SK-N-SH treated with all-trans-retinoic acid at 6 μM for 48 hours (cell line): ENCODE measurements at regions not wholly inside any gene's neighbourhood (a gene's known extent, or its start where the extent isn't known, plus 50 kb on each side); places are given as distances from the start of the nearest gene placed in this dataset.

ENCODE experiments used
- ATAC-seq: fragments of 200-7000 bp; cut with Tn5 transposase; 3 replicates; pipeline ENCODE4 v1.9.1; 2020; ENCODE audit warnings: mild to moderate bottlenecking, moderate library complexity
- ARNTL ChIP-seq: fragments of 450-650 bp; formaldehyde crosslinking; IDR thresholded peaks from 2 replicates; pipeline ENCODE4 v1.5.0; 2020; ENCODE audit warnings: low read depth, mild to moderate bottlenecking, moderate library complexity, borderline replicate concordance
- BACH2 ChIP-seq: fragments of 250-450 bp; sonication (Bioruptor Pico); IDR thresholded peaks from 2 replicates; pipeline ENCODE4 v1.9.0; 2021; ENCODE audit warnings: mild to moderate bottlenecking, borderline replicate concordance
- CREB5 ChIP-seq: fragments of 250-450 bp; sonication (Bioruptor Pico); IDR thresholded peaks from 2 replicates; pipeline ENCODE4 v1.5.1; 2020; ENCODE audit warnings: low read depth, mild to moderate bottlenecking, moderate library complexity
- ESRRG ChIP-seq: fragments of 250-450 bp; sonication (Bioruptor Pico); IDR thresholded peaks from 2 replicates; pipeline ENCODE4 v1.6.1; 2021; ENCODE audit warnings: mild to moderate bottlenecking
- GLIS3 ChIP-seq: fragments of 250-450 bp; sonication (Bioruptor Pico); IDR thresholded peaks from 2 replicates; pipeline ENCODE4 v1.5.0; 2020; ENCODE audit warnings: mild to moderate bottlenecking, moderate library complexity
- ISL1 ChIP-seq: fragments of 250-450 bp; sonication (Bioruptor Pico); IDR thresholded peaks from 2 replicates; pipeline ENCODE4 v2.1.2; 2022; ENCODE audit warnings: mild to moderate bottlenecking, moderate library complexity
- OSR1 ChIP-seq: fragments of 250-450 bp; sonication (Bioruptor Pico); IDR thresholded peaks from 2 replicates; pipeline ENCODE4 v1.8.0; 2022; ENCODE audit warnings: moderate library complexity, mild to moderate bottlenecking, inconsistent platforms
- PPARA ChIP-seq: fragments of 250-450 bp; sonication (Bioruptor Pico); IDR thresholded peaks from 2 replicates; pipeline ENCODE4 v1.5.0; 2020; ENCODE audit warnings: mild to moderate bottlenecking, borderline replicate concordance
- RARB ChIP-seq: fragments of 250-450 bp; sonication (Bioruptor Pico); IDR thresholded peaks from 2 replicates; pipeline ENCODE4 v1.8.0; 2021; ENCODE audit warnings: mild to moderate bottlenecking, moderate library complexity
- SNAI2 ChIP-seq: fragments of 250-450 bp; sonication (Bioruptor Pico); IDR thresholded peaks from 2 replicates; pipeline ENCODE4 v1.5.0; 2020; ENCODE audit warnings: mild to moderate bottlenecking, moderate library complexity
- TCF4 ChIP-seq: fragments of 250-450 bp; sonication (Bioruptor Pico); IDR thresholded peaks from 2 replicates; pipeline ENCODE4 v1.8.0; 2021; ENCODE audit warnings: mild to moderate bottlenecking, moderate library complexity, borderline replicate concordance
- TOX ChIP-seq: fragments of 250-450 bp; sonication (Bioruptor Pico); IDR thresholded peaks from 2 replicates; pipeline ENCODE4 v1.8.0; 2021; ENCODE audit warnings: mild to moderate bottlenecking, moderate library complexity, borderline replicate concordance
- TSHZ2 ChIP-seq: fragments of 250-450 bp; sonication (Bioruptor Pico); IDR thresholded peaks from 2 replicates; pipeline ENCODE4 v1.5.0; 2020; ENCODE audit warnings: mild to moderate bottlenecking, moderate library complexity
- ZC3H10 ChIP-seq: fragments of 250-450 bp; sonication (Bioruptor Pico); IDR thresholded peaks from 2 replicates; pipeline ENCODE4 v1.5.1; 2021; ENCODE audit warnings: mild to moderate bottlenecking, moderate library complexity
- ZFP3 ChIP-seq: fragments of 250-450 bp; sonication (Bioruptor Pico); IDR thresholded peaks from 2 replicates; pipeline ENCODE4 v1.5.0; 2020; ENCODE audit warnings: mild to moderate bottlenecking, moderate library complexity
- ZFP30 ChIP-seq: fragments of 450-650 bp; formaldehyde crosslinking; IDR thresholded peaks from 2 replicates; pipeline ENCODE4 v1.5.0; 2022; ENCODE audit warnings: mild to moderate bottlenecking, moderate library complexity
- ZNF565 ChIP-seq: fragments of 450-650 bp; formaldehyde crosslinking; conservative IDR thresholded peaks from 2 replicates; pipeline ENCODE4 v1.5.0; 2020; ENCODE audit warnings: low read depth, mild to moderate bottlenecking, moderate library complexity
- ZNF70 ChIP-seq: fragments of 450-650 bp; formaldehyde crosslinking; IDR thresholded peaks from 2 replicates; pipeline ENCODE4 v1.5.0; 2020; ENCODE audit warnings: mild to moderate bottlenecking, moderate library complexity
- ZNF8 ChIP-seq: fragments of 450-650 bp; formaldehyde crosslinking; IDR thresholded peaks from 2 replicates; pipeline ENCODE4 v1.5.0; 2020; ENCODE audit warnings: mild to moderate bottlenecking, moderate library complexity
- TF ChIP-seq, protein P1 (sequence below): fragments of 250-450 bp; sonication (Bioruptor Pico); IDR thresholded peaks from 2 replicates; pipeline ENCODE4 v1.8.0; 2020; ENCODE audit warnings: mild to moderate bottlenecking, moderate library complexity, borderline replicate concordance
- TF ChIP-seq, protein P2 (sequence below): fragments of 250-450 bp; sonication (Bioruptor Pico); IDR thresholded peaks from 2 replicates; pipeline ENCODE4 v1.8.0; 2021; ENCODE audit warnings: low read depth, mild to moderate bottlenecking, moderate library complexity, borderline replicate concordance
- TF ChIP-seq, protein P3 (sequence below): fragments of 250-450 bp; sonication (Bioruptor Pico); IDR thresholded peaks from 2 replicates; pipeline ENCODE4 v1.5.1; 2021; ENCODE audit warnings: mild to moderate bottlenecking, moderate library complexity

- TF ChIP-seq RARB (no peak), ZNF8 (CRISPR knock-in tag) (no peak), PPARA (no peak), ARNTL (CRISPR knock-in tag) (no peak), GLIS3 (no peak), ZNF565 (CRISPR knock-in tag) (no peak), SNAI2 (CRISPR knock-in tag) (no peak), CREB5 (CRISPR knock-in tag) (no peak), ESRRG (CRISPR knock-in tag) (no peak), OSR1 (CRISPR knock-in tag) (no peak), BACH2 (CRISPR knock-in tag) (no peak), ISL1 (no peak), TOX (CRISPR knock-in tag) (no peak), ZNF70 (CRISPR knock-in tag) (no peak), TCF4 (CRISPR knock-in tag) (no peak), ZFP30 (CRISPR knock-in tag) (no peak)
- TF ChIP-seq, protein P1, sequence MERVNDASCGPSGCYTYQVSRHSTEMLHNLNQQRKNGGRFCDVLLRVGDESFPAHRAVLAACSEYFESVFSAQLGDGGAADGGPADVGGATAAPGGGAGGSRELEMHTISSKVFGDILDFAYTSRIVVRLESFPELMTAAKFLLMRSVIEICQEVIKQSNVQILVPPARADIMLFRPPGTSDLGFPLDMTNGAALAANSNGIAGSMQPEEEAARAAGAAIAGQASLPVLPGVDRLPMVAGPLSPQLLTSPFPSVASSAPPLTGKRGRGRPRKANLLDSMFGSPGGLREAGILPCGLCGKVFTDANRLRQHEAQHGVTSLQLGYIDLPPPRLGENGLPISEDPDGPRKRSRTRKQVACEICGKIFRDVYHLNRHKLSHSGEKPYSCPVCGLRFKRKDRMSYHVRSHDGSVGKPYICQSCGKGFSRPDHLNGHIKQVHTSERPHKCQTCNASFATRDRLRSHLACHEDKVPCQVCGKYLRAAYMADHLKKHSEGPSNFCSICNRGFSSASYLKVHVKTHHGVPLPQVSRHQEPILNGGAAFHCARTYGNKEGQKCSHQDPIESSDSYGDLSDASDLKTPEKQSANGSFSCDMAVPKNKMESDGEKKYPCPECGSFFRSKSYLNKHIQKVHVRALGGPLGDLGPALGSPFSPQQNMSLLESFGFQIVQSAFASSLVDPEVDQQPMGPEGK (CRISPR knock-in tag) = no peak
- TF ChIP-seq, protein P2, sequence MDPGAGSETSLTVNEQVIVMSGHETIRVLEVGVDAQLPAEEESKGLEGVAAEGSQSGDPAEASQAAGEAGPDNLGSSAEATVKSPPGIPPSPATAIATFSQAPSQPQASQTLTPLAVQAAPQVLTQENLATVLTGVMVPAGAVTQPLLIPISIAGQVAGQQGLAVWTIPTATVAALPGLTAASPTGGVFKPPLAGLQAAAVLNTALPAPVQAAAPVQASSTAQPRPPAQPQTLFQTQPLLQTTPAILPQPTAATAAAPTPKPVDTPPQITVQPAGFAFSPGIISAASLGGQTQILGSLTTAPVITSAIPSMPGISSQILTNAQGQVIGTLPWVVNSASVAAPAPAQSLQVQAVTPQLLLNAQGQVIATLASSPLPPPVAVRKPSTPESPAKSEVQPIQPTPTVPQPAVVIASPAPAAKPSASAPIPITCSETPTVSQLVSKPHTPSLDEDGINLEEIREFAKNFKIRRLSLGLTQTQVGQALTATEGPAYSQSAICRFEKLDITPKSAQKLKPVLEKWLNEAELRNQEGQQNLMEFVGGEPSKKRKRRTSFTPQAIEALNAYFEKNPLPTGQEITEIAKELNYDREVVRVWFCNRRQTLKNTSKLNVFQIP (CRISPR knock-in tag) = no peak
- TF ChIP-seq, protein P3, sequence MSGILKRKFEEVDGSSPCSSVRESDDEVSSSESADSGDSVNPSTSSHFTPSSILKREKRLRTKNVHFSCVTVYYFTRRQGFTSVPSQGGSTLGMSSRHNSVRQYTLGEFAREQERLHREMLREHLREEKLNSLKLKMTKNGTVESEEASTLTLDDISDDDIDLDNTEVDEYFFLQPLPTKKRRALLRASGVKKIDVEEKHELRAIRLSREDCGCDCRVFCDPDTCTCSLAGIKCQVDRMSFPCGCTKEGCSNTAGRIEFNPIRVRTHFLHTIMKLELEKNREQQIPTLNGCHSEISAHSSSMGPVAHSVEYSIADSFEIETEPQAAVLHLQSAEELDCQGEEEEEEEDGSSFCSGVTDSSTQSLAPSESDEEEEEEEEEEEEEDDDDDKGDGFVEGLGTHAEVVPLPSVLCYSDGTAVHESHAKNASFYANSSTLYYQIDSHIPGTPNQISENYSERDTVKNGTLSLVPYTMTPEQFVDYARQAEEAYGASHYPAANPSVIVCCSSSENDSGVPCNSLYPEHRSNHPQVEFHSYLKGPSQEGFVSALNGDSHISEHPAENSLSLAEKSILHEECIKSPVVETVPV (CRISPR knock-in tag) = no peak
- ATAC-seq = no peak
Observed at GRCh38 chr5:117488976-117489500, 914.4 kb upstream of the SEMA6A start.

GRCh38 chr5:117487556-117487955 is 912.9 kb upstream of the SEMA6A start:
- no peak for ATAC-seq
- TF ChIP-seq ESRRG (CRISPR knock-in tag) = no peak
- TF ChIP-seq ZC3H10 (CRISPR knock-in tag) = no peak
- no peak for TF ChIP-seq ZFP3 (CRISPR knock-in tag)
- no peak for TF ChIP-seq TOX (CRISPR knock-in tag)
- TF ChIP-seq, protein P3 (CRISPR knock-in tag) = no peak
- TF ChIP-seq TSHZ2 (CRISPR knock-in tag) = no peak
- no peak for TF ChIP-seq TCF4 (CRISPR knock-in tag)
- TF ChIP-seq, protein P2 (CRISPR knock-in tag) = no peak
- TF ChIP-seq ISL1 = no peak
- TF ChIP-seq OSR1 (CRISPR knock-in tag) = no peak
